Hepatocyte (in vitro differentiated cells): ENCODE measurements at regions not wholly inside any gene's neighbourhood (a gene's known extent, or its start where the extent isn't known, plus 50 kb on each side); places are given as distances from the start of the nearest gene placed in this dataset.

Experiments used
- EZH2phosphoT487 ChIP-seq: fragments of 200-600 bp; sonication (generic); IDR thresholded peaks from one replicate; pipeline ENCODE4 v1.6.1; 2018; ENCODE audit warnings: antibody characterized with exemption, mild to moderate bottlenecking, low read depth, moderate library complexity; ENCODE audit not compliant: unreplicated experiment, severe bottlenecking
- TF ChIP-seq, protein P1 (sequence below): fragments of 200-600 bp; sonication (generic); IDR thresholded peaks from 2 replicates; pipeline ENCODE4 v1.5.1; 2016; ENCODE audit warnings: antibody characterized with exemption, mild to moderate bottlenecking; ENCODE audit not compliant: poor library complexity

DNA sequence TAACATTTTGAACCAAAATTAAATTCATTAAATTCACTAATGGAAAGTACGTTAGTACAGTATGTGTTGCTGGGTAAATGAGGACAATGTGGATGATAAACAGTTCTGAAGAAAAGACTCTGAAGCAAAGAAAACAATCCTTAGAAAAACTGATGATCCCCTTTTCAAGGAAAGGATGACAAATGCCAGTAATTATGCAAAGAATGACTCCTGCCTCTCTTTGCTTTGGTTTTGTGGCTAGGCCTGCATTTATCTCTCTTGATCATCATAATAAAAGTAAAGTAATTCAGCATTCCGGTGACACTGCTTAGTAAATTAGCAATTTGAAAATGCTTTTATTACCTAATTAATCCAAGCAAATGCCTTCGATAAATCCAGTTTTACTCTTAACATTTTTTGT is 652.2 kb upstream of the DIPK2B start:
- TF ChIP-seq, protein P1, sequence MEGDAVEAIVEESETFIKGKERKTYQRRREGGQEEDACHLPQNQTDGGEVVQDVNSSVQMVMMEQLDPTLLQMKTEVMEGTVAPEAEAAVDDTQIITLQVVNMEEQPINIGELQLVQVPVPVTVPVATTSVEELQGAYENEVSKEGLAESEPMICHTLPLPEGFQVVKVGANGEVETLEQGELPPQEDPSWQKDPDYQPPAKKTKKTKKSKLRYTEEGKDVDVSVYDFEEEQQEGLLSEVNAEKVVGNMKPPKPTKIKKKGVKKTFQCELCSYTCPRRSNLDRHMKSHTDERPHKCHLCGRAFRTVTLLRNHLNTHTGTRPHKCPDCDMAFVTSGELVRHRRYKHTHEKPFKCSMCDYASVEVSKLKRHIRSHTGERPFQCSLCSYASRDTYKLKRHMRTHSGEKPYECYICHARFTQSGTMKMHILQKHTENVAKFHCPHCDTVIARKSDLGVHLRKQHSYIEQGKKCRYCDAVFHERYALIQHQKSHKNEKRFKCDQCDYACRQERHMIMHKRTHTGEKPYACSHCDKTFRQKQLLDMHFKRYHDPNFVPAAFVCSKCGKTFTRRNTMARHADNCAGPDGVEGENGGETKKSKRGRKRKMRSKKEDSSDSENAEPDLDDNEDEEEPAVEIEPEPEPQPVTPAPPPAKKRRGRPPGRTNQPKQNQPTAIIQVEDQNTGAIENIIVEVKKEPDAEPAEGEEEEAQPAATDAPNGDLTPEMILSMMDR = no peak
- TF ChIP-seq EZH2phosphoT487 = no peak
